ENCODE measurements at regions not wholly inside any gene's neighbourhood (a gene's known extent, or its start where the extent isn't known, plus 50 kb on each side); places are given as distances from the start of the nearest gene placed in this dataset.

DNA sequence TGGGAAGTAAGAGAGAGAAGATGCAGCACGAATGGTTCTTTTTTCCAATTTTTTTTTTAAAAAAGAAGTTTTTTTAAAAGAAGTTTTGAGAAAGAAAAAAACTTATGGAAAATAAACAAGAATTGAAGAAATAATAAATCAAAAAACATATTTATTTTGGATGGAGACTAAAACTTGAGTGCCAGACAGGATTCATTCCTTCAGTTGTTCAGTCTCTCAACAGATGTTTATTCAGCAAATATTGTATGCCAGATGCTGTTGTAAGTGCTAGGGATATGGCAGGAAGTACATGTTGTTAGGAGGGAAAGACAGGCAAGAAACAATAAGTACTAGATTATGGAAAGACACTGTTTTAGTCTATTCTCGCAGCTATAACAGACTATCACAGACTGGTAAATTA is 750.7 kb upstream of the PHF14 start:
- Histone ChIP-seq H3K9ac (ENCODE audit: insufficient read depth, low read length, poor library complexity, severe bottlenecking) (no peak overlapping the region), H3K27ac (ENCODE audit: low read depth in 1 of 2, low read length in 2 of 2) (no peak overlapping the region), H3K27me3 (ENCODE audit: control insufficient read depth in 2 of 2, insufficient read depth in 2 of 2, low read length in 2 of 2) (no peaks in the 10 kb centered on the region), H3K4me2 (replicated peaks; ENCODE audit: extremely low read depth, low read length, poor library complexity, severe bottlenecking) (no peak overlapping the region), H3K4me1 (ENCODE audit: control insufficient read depth in 1 of 2, insufficient read depth in 2 of 2, low read length in 2 of 2) (no peaks in the 10 kb centered on the region), H3K79me2 (ENCODE audit: insufficient read depth, low read length) (no peaks in the 10 kb centered on the region), H3K9me3 (replicated peaks in 1 of 2; ENCODE audit: control insufficient read depth in 1 of 2, insufficient read depth in 1 of 2, low read length in 2 of 2) (no peaks in the 10 kb centered on the region), H3K36me3 (replicated peaks in 1 of 2; ENCODE audit: control insufficient read depth in 1 of 2, insufficient read depth in 2 of 2, low read length in 2 of 2) (no peaks in the 10 kb centered on the region), H3K4me3 (replicated peaks in 1 of 3; ENCODE audit: low read depth in 2 of 3, low read length in 3 of 3) (no peak overlapping the region), H4K20me1 (ENCODE audit: insufficient read depth, low read length) (no peaks in the 10 kb centered on the region), H2AFZ (ENCODE audit: insufficient read depth, low read depth, low read length, poor library complexity, severe bottlenecking) (no peak overlapping the region)
- H3K4me3 Mint-ChIP-seq = no peak overlapping the region
- no peak overlapping the region for H3K27ac Mint-ChIP-seq
- TF ChIP-seq, protein P1, sequence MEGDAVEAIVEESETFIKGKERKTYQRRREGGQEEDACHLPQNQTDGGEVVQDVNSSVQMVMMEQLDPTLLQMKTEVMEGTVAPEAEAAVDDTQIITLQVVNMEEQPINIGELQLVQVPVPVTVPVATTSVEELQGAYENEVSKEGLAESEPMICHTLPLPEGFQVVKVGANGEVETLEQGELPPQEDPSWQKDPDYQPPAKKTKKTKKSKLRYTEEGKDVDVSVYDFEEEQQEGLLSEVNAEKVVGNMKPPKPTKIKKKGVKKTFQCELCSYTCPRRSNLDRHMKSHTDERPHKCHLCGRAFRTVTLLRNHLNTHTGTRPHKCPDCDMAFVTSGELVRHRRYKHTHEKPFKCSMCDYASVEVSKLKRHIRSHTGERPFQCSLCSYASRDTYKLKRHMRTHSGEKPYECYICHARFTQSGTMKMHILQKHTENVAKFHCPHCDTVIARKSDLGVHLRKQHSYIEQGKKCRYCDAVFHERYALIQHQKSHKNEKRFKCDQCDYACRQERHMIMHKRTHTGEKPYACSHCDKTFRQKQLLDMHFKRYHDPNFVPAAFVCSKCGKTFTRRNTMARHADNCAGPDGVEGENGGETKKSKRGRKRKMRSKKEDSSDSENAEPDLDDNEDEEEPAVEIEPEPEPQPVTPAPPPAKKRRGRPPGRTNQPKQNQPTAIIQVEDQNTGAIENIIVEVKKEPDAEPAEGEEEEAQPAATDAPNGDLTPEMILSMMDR (IDR thresholded peaks at IDR 0.05) = no peak
- no CpG with 5 or more reads among the region's 2 CpGs for WGBS (ENCODE audit: insufficient coverage)
- H3K4me1 Mint-ChIP-seq = no peaks in the 10 kb centered on the region
- peaks cover 0 to 5% (median 0%) of the 10 kb centered on the region in 7 donors for H3K9me3 Mint-ChIP-seq
- intact Hi-C loops (cut with micrococcal nuclease) = no loop called here
- no peak for DNase-seq
- peaks cover 0 to 1% (median 0%) of the 10 kb centered on the region in 3 donors for H3K27me3 Mint-ChIP-seq (ENCODE audit: low read depth in 3 of 3)
- no peaks in the 10 kb centered on the region for H3K36me3 Mint-ChIP-seq

DNA sequence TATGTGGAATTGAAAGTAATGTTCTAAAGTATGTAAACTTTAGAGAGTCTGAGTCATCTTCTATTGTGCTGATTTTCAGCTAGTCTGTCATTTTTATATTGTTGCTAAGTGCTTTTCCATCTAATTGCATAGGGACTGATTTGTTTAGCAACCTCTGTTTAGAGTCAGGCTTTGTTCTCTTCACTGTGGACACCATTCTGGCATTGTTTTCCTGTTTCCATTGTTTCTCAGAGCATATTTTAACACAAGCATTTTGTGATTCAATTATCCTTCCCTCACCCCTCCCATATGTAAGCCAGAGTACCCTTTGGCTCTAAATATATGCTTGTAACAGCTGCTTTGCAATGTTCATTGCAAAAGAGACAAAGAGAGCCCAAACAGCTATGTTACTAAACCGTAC is 748.4 kb upstream of the PHF14 start:
- no peak for DNase-seq

More for the DNA sequence above, 748.4 kb upstream of the PHF14 start:
- Histone ChIP-seq H3K36me3 (replicated peaks in 1 of 2; ENCODE audit: control insufficient read depth in 1 of 2, insufficient read depth in 2 of 2, low read length in 2 of 2) (no peaks in the 10 kb centered on the region), H4K20me1 (ENCODE audit: insufficient read depth, low read length) (no peaks in the 10 kb centered on the region), H3K9me3 (replicated peaks in 1 of 2; ENCODE audit: control insufficient read depth in 1 of 2, insufficient read depth in 1 of 2, low read length in 2 of 2) (peaks cover 0 to 4% of the 10 kb centered on the region in 2 donors), H3K9ac (ENCODE audit: insufficient read depth, low read length, poor library complexity, severe bottlenecking) (no peak overlapping the region), H2AFZ (ENCODE audit: insufficient read depth, low read depth, low read length, poor library complexity, severe bottlenecking) (no peak overlapping the region), H3K4me2 (replicated peaks; ENCODE audit: extremely low read depth, low read length, poor library complexity, severe bottlenecking) (no peak overlapping the region), H3K4me3 (replicated peaks in 1 of 3; ENCODE audit: low read depth in 2 of 3, low read length in 3 of 3) (no peak overlapping the region), H3K79me2 (ENCODE audit: insufficient read depth, low read length) (no peaks in the 10 kb centered on the region), H3K4me1 (ENCODE audit: control insufficient read depth in 1 of 2, insufficient read depth in 2 of 2, low read length in 2 of 2) (no peaks in the 10 kb centered on the region), H3K27me3 (ENCODE audit: control insufficient read depth in 2 of 2, insufficient read depth in 2 of 2, low read length in 2 of 2) (no peaks in the 10 kb centered on the region), H3K27ac (ENCODE audit: low read depth in 1 of 2, low read length in 2 of 2) (no peak overlapping the region)
- Mint-ChIP-seq H3K27ac (no peak overlapping the region), H3K4me3 (no peak overlapping the region), H3K9me3 (peaks cover 0 to 8% (median under 1%) of the 10 kb centered on the region in 7 donors), H3K4me1 (no peaks in the 10 kb centered on the region), H3K36me3 (no peaks in the 10 kb centered on the region), H3K27me3 (ENCODE audit: low read depth in 3 of 3) (peaks cover 0 to 1% (median 0%) of the 10 kb centered on the region in 3 donors)
- intact Hi-C loops (cut with micrococcal nuclease) = no loop called here
- no CpG with 5 or more reads among the region's 1 CpG for WGBS (ENCODE audit: insufficient coverage)
- TF ChIP-seq, protein P1 (IDR thresholded peaks at IDR 0.05) = no peak
